ENCODE measurements at regions not wholly inside any gene's neighbourhood (a gene's known extent, or its start where the extent isn't known, plus 50 kb on each side); places are given as distances from the start of the nearest gene placed in this dataset.

DNA sequence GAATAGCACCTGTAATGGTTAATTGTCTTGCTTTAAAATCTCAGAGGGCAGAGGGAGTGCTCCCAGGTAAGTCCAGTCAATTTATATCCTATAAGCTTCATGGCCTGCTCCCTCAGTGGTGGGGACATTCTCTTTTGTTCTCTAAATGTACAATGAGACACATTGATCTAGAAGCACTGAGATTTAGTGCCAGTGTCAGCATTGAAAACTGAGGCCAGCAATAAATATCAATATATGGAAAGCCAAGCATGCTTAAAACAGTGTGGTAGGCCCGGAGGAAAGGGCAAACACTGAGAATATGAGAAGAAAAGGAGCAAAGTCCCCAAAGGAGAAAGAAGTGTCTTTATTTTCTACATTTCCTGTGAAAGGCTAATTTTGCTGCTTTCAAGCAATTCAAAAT, 68.4 kb upstream of the CCN2 start:
- ChIA-PET CTCF (no interaction called here), POLR2A (no interaction called here), RAD21 (ENCODE audit: low non-redundant PET in 1 of 2, low total read pairs in 2 of 2, uncharacterized antibody in 2 of 2, unreplicated experiment in 2 of 2) (no interaction called here)
- no peaks in the 10 kb centered on the region for H3K27me3 ChIP-seq (ENCODE audit: insufficient read depth, low read length)
- no peaks in the 10 kb centered on the region for H3K79me2 ChIP-seq (ENCODE audit: insufficient read depth, low read length)
- no peak overlapping the region for H3K4me3 ChIP-seq (replicated peaks in 1 of 2; ENCODE audit: low read depth in 1 of 2, low read length in 2 of 2)
- no peak for DNase-seq (ENCODE audit: low read depth, low spot score)
- no peak overlapping the region for H3K4me2 ChIP-seq (ENCODE audit: low read length)
- H4K20me1 ChIP-seq (ENCODE audit: insufficient read depth), result no peaks in the 10 kb centered on the region
- H3K9me2 ChIP-seq (ENCODE audit: insufficient read depth), result no peaks in the 10 kb centered on the region
- TF ChIP-seq EZH2phosphoT487 (IDR thresholded peaks at IDR 0.05; ENCODE audit: borderline replicate concordance), result no peak
- no peak for TF ChIP-seq ZFX (IDR thresholded peaks at IDR 0.05)
- TF ChIP-seq YY1 (IDR thresholded peaks at IDR 0.05; ENCODE audit: extremely low read depth, insufficient replicate concordance, low read depth, low read length), result no peak
- no peak for TF ChIP-seq CEBPB (IDR thresholded peaks at IDR 0.05; ENCODE audit: low read depth)
- no peak for TF ChIP-seq SP1 (IDR thresholded peaks at IDR 0.05; ENCODE audit: low read depth)
- TF ChIP-seq, protein P1, sequence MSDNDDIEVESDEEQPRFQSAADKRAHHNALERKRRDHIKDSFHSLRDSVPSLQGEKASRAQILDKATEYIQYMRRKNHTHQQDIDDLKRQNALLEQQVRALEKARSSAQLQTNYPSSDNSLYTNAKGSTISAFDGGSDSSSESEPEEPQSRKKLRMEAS (IDR thresholded peaks at IDR 0.05), result no peak
- TF ChIP-seq SRF (IDR thresholded peaks at IDR 0.05; ENCODE audit: low read depth), result no peak
- TF ChIP-seq, protein P2, sequence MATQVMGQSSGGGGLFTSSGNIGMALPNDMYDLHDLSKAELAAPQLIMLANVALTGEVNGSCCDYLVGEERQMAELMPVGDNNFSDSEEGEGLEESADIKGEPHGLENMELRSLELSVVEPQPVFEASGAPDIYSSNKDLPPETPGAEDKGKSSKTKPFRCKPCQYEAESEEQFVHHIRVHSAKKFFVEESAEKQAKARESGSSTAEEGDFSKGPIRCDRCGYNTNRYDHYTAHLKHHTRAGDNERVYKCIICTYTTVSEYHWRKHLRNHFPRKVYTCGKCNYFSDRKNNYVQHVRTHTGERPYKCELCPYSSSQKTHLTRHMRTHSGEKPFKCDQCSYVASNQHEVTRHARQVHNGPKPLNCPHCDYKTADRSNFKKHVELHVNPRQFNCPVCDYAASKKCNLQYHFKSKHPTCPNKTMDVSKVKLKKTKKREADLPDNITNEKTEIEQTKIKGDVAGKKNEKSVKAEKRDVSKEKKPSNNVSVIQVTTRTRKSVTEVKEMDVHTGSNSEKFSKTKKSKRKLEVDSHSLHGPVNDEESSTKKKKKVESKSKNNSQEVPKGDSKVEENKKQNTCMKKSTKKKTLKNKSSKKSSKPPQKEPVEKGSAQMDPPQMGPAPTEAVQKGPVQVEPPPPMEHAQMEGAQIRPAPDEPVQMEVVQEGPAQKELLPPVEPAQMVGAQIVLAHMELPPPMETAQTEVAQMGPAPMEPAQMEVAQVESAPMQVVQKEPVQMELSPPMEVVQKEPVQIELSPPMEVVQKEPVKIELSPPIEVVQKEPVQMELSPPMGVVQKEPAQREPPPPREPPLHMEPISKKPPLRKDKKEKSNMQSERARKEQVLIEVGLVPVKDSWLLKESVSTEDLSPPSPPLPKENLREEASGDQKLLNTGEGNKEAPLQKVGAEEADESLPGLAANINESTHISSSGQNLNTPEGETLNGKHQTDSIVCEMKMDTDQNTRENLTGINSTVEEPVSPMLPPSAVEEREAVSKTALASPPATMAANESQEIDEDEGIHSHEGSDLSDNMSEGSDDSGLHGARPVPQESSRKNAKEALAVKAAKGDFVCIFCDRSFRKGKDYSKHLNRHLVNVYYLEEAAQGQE (IDR thresholded peaks at IDR 0.05; ENCODE audit: low read depth), result no peak
- TF ChIP-seq ZNF274 (IDR thresholded peaks at IDR 0.05; ENCODE audit: low read depth, low read length), result no peak
- TF ChIP-seq ELF1 (IDR thresholded peaks at IDR 0.05; ENCODE audit: borderline replicate concordance, low read depth), result no peak
- TF ChIP-seq, protein P3, sequence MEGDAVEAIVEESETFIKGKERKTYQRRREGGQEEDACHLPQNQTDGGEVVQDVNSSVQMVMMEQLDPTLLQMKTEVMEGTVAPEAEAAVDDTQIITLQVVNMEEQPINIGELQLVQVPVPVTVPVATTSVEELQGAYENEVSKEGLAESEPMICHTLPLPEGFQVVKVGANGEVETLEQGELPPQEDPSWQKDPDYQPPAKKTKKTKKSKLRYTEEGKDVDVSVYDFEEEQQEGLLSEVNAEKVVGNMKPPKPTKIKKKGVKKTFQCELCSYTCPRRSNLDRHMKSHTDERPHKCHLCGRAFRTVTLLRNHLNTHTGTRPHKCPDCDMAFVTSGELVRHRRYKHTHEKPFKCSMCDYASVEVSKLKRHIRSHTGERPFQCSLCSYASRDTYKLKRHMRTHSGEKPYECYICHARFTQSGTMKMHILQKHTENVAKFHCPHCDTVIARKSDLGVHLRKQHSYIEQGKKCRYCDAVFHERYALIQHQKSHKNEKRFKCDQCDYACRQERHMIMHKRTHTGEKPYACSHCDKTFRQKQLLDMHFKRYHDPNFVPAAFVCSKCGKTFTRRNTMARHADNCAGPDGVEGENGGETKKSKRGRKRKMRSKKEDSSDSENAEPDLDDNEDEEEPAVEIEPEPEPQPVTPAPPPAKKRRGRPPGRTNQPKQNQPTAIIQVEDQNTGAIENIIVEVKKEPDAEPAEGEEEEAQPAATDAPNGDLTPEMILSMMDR (IDR thresholded peaks at IDR 0.05 in 2 of 3, conservative IDR thresholded peaks at IDR 0.05 in 1 of 3; ENCODE audit: borderline replicate concordance in 1 of 3, insufficient read depth in 1 of 3, low read depth in 2 of 3, low read length in 2 of 3), result no peak
- no peak for TF ChIP-seq POLR2A (IDR thresholded peaks at IDR 0.05; ENCODE audit: borderline replicate concordance, extremely low read depth, insufficient read depth, insufficient read length)
- BruUV-seq (replicated peaks), result no TSS peak
- H3K36me3 ChIP-seq (ENCODE audit: control insufficient read depth in 1 of 2, insufficient read depth in 2 of 2, low read length in 2 of 2), result no peaks in the 10 kb centered on the region
- intact Hi-C loops (cut with micrococcal nuclease), result no loop called here
- no peak overlapping the region for H3K27ac ChIP-seq (ENCODE audit: low read depth, low read length)
- H3K9me3 ChIP-seq (ENCODE audit: control insufficient read depth in 1 of 2, insufficient read depth in 1 of 2, low read depth in 1 of 2, low read length in 2 of 2), result no peaks in the 10 kb centered on the region
- no peak overlapping the region for H3K9ac ChIP-seq (ENCODE audit: low read length)
- no peak overlapping the region for H2AFZ ChIP-seq (ENCODE audit: low read depth, low read length, poor library complexity, severe bottlenecking)
- H3K4me1 ChIP-seq (ENCODE audit: control insufficient read depth in 1 of 2, insufficient read depth in 2 of 2, low read length in 2 of 2), result peaks cover 0 to 5% of the 10 kb centered on the region in 2 experiments; a peak in 1 of 4 replicates
- ATAC-seq, result no peak

Data from HCT116 (cell line).